ENCODE measurements at regions not wholly inside any gene's neighbourhood (a gene's known extent, or its start where the extent isn't known, plus 50 kb on each side); places are given as distances from the start of the nearest gene placed in this dataset.

- TF ChIP-seq POLR2A (IDR thresholded peaks at IDR 0.05; ENCODE audit: low read depth, low read length) (no peak), ETV6 (conservative IDR thresholded peaks at IDR 0.05 in 1 of 2, IDR thresholded peaks at IDR 0.05 in 1 of 2; ENCODE audit: borderline replicate concordance in 1 of 2, low read depth in 1 of 2) (no peak), FOXK2 (IDR thresholded peaks at IDR 0.05) (no peak), RCOR1 (conservative IDR thresholded peaks at IDR 0.05; ENCODE audit: low read depth, low read length) (no peak), RFX5 (IDR thresholded peaks at IDR 0.05; ENCODE audit: low read depth, low read length) (no peak)
- TF ChIP-seq, protein P1, sequence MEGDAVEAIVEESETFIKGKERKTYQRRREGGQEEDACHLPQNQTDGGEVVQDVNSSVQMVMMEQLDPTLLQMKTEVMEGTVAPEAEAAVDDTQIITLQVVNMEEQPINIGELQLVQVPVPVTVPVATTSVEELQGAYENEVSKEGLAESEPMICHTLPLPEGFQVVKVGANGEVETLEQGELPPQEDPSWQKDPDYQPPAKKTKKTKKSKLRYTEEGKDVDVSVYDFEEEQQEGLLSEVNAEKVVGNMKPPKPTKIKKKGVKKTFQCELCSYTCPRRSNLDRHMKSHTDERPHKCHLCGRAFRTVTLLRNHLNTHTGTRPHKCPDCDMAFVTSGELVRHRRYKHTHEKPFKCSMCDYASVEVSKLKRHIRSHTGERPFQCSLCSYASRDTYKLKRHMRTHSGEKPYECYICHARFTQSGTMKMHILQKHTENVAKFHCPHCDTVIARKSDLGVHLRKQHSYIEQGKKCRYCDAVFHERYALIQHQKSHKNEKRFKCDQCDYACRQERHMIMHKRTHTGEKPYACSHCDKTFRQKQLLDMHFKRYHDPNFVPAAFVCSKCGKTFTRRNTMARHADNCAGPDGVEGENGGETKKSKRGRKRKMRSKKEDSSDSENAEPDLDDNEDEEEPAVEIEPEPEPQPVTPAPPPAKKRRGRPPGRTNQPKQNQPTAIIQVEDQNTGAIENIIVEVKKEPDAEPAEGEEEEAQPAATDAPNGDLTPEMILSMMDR (IDR thresholded peaks at IDR 0.05 in 2 of 3, conservative IDR thresholded peaks at IDR 0.05 in 1 of 3; ENCODE audit: control insufficient read depth in 2 of 3, extremely low read depth in 1 of 3, insufficient read depth in 1 of 3, low read depth in 3 of 3, low read length in 3 of 3): no peak
Measured at GRCh38 chr6:90730151-90730673, 143.3 kb upstream of the MAP3K7 start.

All from GM12878 (cell line).